BLaER1 treated with 17β-estradiol and CSF1 and Interleukin-3, amounts not matched to agents 10 nM and 100 nM (cell line): ENCODE measurements at regions not wholly inside any gene's neighbourhood (a gene's known extent, or its start where the extent isn't known, plus 50 kb on each side); places are given as distances from the start of the nearest gene placed in this dataset.

ENCODE experiments used
- H3K27ac ChIP-seq, 11 experiments: shearing (Covaris generic); formaldehyde crosslinking; 2 replicates each; pipeline ENCODE4 v1.8.1; 2022
- H3K27me3 ChIP-seq, 11 experiments: shearing (Covaris generic); formaldehyde crosslinking; 2 replicates each; pipeline ENCODE4 v1.8.1; 2022
- H3K36me3 ChIP-seq, 11 experiments: shearing (Covaris generic); formaldehyde crosslinking; 2 replicates each; pipeline ENCODE4 v1.8.1; 2022
- H3K4me1 ChIP-seq, 10 experiments: shearing (Covaris generic); formaldehyde crosslinking; 2 replicates each; pipeline ENCODE4 v1.8.1; 2022
- H3K4me2 ChIP-seq, 11 experiments: shearing (Covaris generic); formaldehyde crosslinking; 2 replicates each; pipeline ENCODE4 v1.8.1; 2022
- H3K4me3 ChIP-seq, 10 experiments: shearing (Covaris generic); formaldehyde crosslinking; 2 replicates each; pipeline ENCODE4 v1.8.1; 2022
- H3K9ac ChIP-seq, 11 experiments: shearing (Covaris generic); formaldehyde crosslinking; 2 replicates each; pipeline ENCODE4 v1.8.1; 2022
- H3K9me3 ChIP-seq, 11 experiments: shearing (Covaris generic); formaldehyde crosslinking; replicated peaks in 1 of 11; 2 replicates each; pipeline ENCODE4 v1.8.1; 2022
- H4K20me1 ChIP-seq, 11 experiments: shearing (Covaris generic); formaldehyde crosslinking; 2 replicates each; pipeline ENCODE4 v1.8.1; 2022
- Cebpa-rat ChIP-seq, 11 experiments: shearing (Covaris generic); IDR thresholded peaks; 2 replicates each; pipeline ENCODE4 v1.8.1; 2022

- Histone ChIP-seq H3K4me3 (no peak overlapping the region), H3K9ac (no peak overlapping the region), H3K27me3 (no peaks in the 10 kb centered on the region), H4K20me1 (no peaks in the 10 kb centered on the region), H3K9me3 (no peaks in the 10 kb centered on the region), H3K27ac (no peak overlapping the region), H3K4me2 (no peak overlapping the region), H3K4me1 (no peaks in the 10 kb centered on the region), H3K36me3 (no peaks in the 10 kb centered on the region)
- TF ChIP-seq Cebpa-rat (IDR thresholded peaks at IDR 0.05): no peak
Observed at GRCh38 chr4:60201052-60201673, 999.0 kb upstream of the ADGRL3 start.

GRCh38 chr4:60209588-60209987 is 990.5 kb upstream of the ADGRL3 start:
- Histone ChIP-seq H3K9ac (no peak overlapping the region), H3K4me1 (no peaks in the 10 kb centered on the region), H3K27me3 (no peaks in the 10 kb centered on the region), H3K4me3 (no peak overlapping the region), H4K20me1 (no peaks in the 10 kb centered on the region), H3K4me2 (no peak overlapping the region), H3K9me3 (peaks cover 10 to 23% (median 14%) of the 10 kb centered on the region in 11 experiments; a peak in 21 of 22 replicates), H3K27ac (no peak overlapping the region), H3K36me3 (no peaks in the 10 kb centered on the region)
- TF ChIP-seq Cebpa-rat (IDR thresholded peaks at IDR 0.05): no peak

- TF ChIP-seq Cebpa-rat (IDR thresholded peaks at IDR 0.05): no peak
- Histone ChIP-seq H3K9me3 (peaks cover 0 to 2% (median 0%) of the 10 kb centered on the region in 11 experiments; a peak in 2 of 22 replicates), H3K9ac (no peak overlapping the region), H4K20me1 (no peaks in the 10 kb centered on the region), H3K4me1 (peaks cover 0 to 9% (median 4%) of the 10 kb centered on the region in 10 experiments; a peak in 5 of 20 replicates), H3K4me3 (no peak overlapping the region), H3K27ac (no peak overlapping the region), H3K4me2 (no peak overlapping the region), H3K36me3 (no peaks in the 10 kb centered on the region), H3K27me3 (no peaks in the 10 kb centered on the region)
Observed at GRCh38 chr4:60215906-60216305, 984.2 kb upstream of the ADGRL3 start.

GRCh38 chr4:60216752-60217151 is 983.4 kb upstream of the ADGRL3 start:
- Histone ChIP-seq H4K20me1 (no peaks in the 10 kb centered on the region), H3K9me3 (no peaks in the 10 kb centered on the region), H3K27me3 (no peaks in the 10 kb centered on the region), H3K36me3 (no peaks in the 10 kb centered on the region), H3K27ac (peak overlapping the region in 1 of 11 experiments; percentile 23; a peak in 1 of 22 replicates), H3K4me1 (peaks cover 0 to 9% (median 4%) of the 10 kb centered on the region in 10 experiments; a peak in 5 of 20 replicates), H3K4me3 (no peak overlapping the region), H3K4me2 (peak overlapping the region in 2 of 11 experiments; percentile 7 to 10; a peak in 3 of 22 replicates), H3K9ac (no peak overlapping the region)
- TF ChIP-seq Cebpa-rat (IDR thresholded peaks at IDR 0.05): peak in 1 of 11 experiments; percentile 10; a peak in 1 of 22 replicates

DNA sequence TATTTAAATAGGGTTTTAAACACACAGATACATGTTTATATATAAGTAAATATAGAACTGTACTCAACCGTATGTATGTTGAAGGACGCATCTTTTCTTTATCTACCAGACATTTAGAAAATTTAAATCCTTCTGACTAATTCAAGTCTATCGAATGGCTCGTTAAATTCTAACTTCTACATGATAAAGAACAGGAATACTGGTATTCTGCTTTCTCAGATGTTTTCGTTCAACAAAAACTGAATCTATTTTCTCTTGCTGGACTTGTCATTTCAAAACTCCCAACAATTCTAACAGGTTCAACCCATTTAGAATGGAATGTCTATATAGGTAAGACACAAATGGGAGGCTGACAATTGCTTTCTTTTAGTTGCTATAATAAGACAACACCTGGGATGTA is 978.3 kb upstream of the ADGRL3 start:
- H3K27ac ChIP-seq: no peak overlapping the region
- no peak for TF ChIP-seq Cebpa-rat (IDR thresholded peaks at IDR 0.05)

GRCh38 chr4:60223208-60223923 is 976.8 kb upstream of the ADGRL3 start:
- Histone ChIP-seq H3K4me1 (no peaks in the 10 kb centered on the region), H3K9me3 (no peaks in the 10 kb centered on the region), H3K4me2 (no peak overlapping the region), H4K20me1 (no peaks in the 10 kb centered on the region), H3K9ac (no peak overlapping the region), H3K27ac (no peak overlapping the region), H3K36me3 (no peaks in the 10 kb centered on the region), H3K4me3 (no peak overlapping the region), H3K27me3 (no peaks in the 10 kb centered on the region)
- no peak for TF ChIP-seq Cebpa-rat (IDR thresholded peaks at IDR 0.05)

More for the DNA sequence above, 978.3 kb upstream of the ADGRL3 start:
- H3K27me3 ChIP-seq: no peaks in the 10 kb centered on the region
- peaks cover 0 to 2% (median 0%) of the 10 kb centered on the region in 10 experiments; a peak in 3 of 20 replicates for H3K4me1 ChIP-seq
- no peaks in the 10 kb centered on the region for H3K36me3 ChIP-seq
- no peaks in the 10 kb centered on the region for H3K9me3 ChIP-seq
- H3K4me3 ChIP-seq: no peak overlapping the region
- no peak overlapping the region for H3K9ac ChIP-seq
- no peaks in the 10 kb centered on the region for H4K20me1 ChIP-seq
- no peak overlapping the region for H3K4me2 ChIP-seq

GRCh38 chr4:60241866-60242265 is 958.3 kb upstream of the ADGRL3 start:
- no peak for TF ChIP-seq Cebpa-rat (IDR thresholded peaks at IDR 0.05)
- Histone ChIP-seq H4K20me1 (no peaks in the 10 kb centered on the region), H3K4me3 (no peak overlapping the region), H3K36me3 (no peaks in the 10 kb centered on the region), H3K27ac (no peak overlapping the region), H3K4me2 (no peak overlapping the region), H3K9ac (no peak overlapping the region), H3K9me3 (no peaks in the 10 kb centered on the region), H3K27me3 (no peaks in the 10 kb centered on the region), H3K4me1 (no peaks in the 10 kb centered on the region)

DNA sequence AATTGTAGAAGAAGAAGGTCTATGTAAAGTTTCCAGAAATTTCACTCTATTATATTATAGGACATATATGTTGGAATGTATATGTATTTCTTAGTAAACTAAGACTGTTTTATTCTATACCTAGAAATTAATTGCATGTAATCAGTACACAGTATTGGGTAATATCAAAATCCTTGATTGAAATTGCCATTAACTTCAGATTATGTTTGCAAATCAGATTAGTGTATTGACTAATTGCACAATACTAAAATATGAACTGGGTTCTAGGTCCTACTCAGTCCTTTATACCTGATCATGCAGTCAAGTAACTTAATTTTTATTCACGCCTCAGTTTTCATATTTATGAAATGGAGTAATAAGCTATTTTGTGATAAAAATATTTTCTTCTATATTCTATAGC is 950.3 kb upstream of the ADGRL3 start:
- H3K36me3 ChIP-seq: no peaks in the 10 kb centered on the region
- H3K27me3 ChIP-seq: no peaks in the 10 kb centered on the region
- no peak overlapping the region for H3K4me2 ChIP-seq
- no peak overlapping the region for H3K4me3 ChIP-seq
- H3K4me1 ChIP-seq: no peaks in the 10 kb centered on the region
- no peaks in the 10 kb centered on the region for H4K20me1 ChIP-seq
- no peak overlapping the region for H3K9ac ChIP-seq
- H3K27ac ChIP-seq: no peak overlapping the region
- no peaks in the 10 kb centered on the region for H3K9me3 ChIP-seq
- TF ChIP-seq Cebpa-rat (IDR thresholded peaks at IDR 0.05): no peak

DNA sequence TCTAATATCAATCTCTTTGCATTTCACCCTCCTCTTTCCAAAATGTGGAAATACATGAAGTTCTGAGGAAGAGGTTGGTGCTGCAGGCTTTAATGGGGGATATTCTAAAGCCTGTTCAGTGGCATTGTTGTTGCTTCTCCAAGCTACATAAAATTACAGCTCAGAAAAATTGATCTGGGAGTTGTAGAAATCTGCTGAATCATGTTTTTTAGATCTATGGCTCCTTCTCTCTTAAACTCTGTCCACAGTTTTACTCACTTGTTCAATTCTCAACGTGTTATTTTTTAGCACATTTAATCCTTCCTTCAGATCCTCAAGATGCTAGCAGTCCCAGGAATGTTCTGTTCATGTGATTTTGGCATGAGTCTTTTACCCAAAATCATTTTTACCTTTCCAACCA is 949.5 kb upstream of the ADGRL3 start:
- Histone ChIP-seq H3K9me3 (no peaks in the 10 kb centered on the region), H3K4me1 (no peaks in the 10 kb centered on the region), H4K20me1 (no peaks in the 10 kb centered on the region), H3K27ac (no peak overlapping the region), H3K36me3 (no peaks in the 10 kb centered on the region), H3K4me3 (no peak overlapping the region), H3K9ac (no peak overlapping the region), H3K27me3 (no peaks in the 10 kb centered on the region), H3K4me2 (no peak overlapping the region)
- TF ChIP-seq Cebpa-rat (IDR thresholded peaks at IDR 0.05): no peak

- H3K27me3 ChIP-seq: no peaks in the 10 kb centered on the region
- H3K9ac ChIP-seq: no peak overlapping the region
- no peak overlapping the region for H3K4me2 ChIP-seq
- H3K36me3 ChIP-seq: no peaks in the 10 kb centered on the region
- H3K9me3 ChIP-seq: no peaks in the 10 kb centered on the region
- H3K4me3 ChIP-seq: no peak overlapping the region
- no peaks in the 10 kb centered on the region for H3K4me1 ChIP-seq
- no peaks in the 10 kb centered on the region for H4K20me1 ChIP-seq
- TF ChIP-seq Cebpa-rat (IDR thresholded peaks at IDR 0.05): no peak
- H3K27ac ChIP-seq: no peak overlapping the region
Observed at GRCh38 chr4:60259781-60260180, 940.3 kb upstream of the ADGRL3 start.
